ENCODE measurements at regions not wholly inside any gene's neighbourhood (a gene's known extent, or its start where the extent isn't known, plus 50 kb on each side); places are given as distances from the start of the nearest gene placed in this dataset.

DNA sequence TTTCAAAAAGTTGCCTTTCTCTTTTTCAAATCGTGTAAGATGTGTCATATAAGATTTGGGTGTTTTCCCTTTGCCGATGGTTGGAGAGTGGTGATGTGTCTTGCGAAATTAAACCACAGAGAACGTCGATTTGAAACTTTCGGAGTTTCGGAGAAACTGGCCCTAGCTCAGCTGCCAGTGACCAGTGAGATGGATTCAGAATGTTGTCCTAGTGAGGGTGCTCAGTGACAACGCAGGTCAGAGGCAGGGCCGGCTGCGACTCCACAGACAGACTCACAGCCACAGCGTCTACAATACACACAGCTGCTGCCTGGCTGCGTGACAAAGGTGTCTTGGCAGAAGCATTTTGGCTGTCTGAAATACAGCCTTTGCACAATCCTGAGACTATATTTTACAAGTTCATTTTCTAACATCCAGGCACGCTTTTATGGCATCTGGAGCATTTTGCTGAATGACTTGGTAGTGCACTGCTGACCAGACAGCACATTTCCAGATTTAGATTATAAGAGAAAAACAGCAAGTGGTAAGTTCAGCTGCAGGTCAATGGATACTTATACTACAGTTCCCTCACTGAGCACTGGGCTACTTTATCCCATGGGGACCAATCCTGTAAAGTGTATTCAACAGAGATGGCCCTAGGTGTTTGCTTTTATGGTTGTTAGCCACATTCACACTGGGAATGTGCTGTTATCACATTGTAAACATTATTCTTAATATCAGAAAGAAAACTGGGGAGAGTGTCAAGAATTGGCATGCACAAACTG is 207.5 kb downstream of the KCNRG start:
- H3K4me3 ChIP-seq (ENCODE audit: low read depth, low read length), result no peak overlapping the region
- DNase-seq (ENCODE audit: low read depth), result peak; percentile 82
- H3K36me3 ChIP-seq (ENCODE audit: control insufficient read depth, insufficient read depth, low read length), result no peaks in the 10 kb centered on the region
- H3K27me3 ChIP-seq (ENCODE audit: control insufficient read depth, insufficient read depth, low read length), result no peaks in the 10 kb centered on the region
- TF ChIP-seq, protein P1, sequence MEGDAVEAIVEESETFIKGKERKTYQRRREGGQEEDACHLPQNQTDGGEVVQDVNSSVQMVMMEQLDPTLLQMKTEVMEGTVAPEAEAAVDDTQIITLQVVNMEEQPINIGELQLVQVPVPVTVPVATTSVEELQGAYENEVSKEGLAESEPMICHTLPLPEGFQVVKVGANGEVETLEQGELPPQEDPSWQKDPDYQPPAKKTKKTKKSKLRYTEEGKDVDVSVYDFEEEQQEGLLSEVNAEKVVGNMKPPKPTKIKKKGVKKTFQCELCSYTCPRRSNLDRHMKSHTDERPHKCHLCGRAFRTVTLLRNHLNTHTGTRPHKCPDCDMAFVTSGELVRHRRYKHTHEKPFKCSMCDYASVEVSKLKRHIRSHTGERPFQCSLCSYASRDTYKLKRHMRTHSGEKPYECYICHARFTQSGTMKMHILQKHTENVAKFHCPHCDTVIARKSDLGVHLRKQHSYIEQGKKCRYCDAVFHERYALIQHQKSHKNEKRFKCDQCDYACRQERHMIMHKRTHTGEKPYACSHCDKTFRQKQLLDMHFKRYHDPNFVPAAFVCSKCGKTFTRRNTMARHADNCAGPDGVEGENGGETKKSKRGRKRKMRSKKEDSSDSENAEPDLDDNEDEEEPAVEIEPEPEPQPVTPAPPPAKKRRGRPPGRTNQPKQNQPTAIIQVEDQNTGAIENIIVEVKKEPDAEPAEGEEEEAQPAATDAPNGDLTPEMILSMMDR (IDR thresholded peaks at IDR 0.05; ENCODE audit: insufficient read depth, low read length, severe bottlenecking), result no peak
- FAIRE-seq, result no peak

DNA sequence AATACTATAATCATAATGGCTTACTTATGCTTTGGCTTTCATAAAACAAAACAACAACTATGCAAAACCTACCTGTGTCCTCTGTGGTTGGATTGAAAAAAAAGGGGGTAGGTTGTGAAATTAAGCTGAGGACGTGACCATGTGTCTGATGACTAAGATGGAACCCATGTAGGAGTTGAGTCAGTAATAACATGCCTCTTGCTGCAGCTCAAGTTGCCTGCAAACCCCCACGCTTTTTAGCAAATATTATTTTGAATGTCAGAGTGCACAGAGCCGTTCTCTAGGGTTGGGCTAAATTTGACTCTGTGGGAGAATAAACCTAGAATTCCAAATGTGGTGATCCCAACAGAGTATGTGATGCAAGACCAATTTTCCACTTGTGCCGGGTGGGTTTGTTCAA is 209.3 kb downstream of the KCNRG start:
- DNase-seq (ENCODE audit: low read depth), result peak; percentile 96
- TF ChIP-seq, protein P1 (IDR thresholded peaks at IDR 0.05; ENCODE audit: insufficient read depth, low read length, severe bottlenecking), result no peak
- no peak overlapping the region for H3K4me3 ChIP-seq (ENCODE audit: low read depth, low read length)
- FAIRE-seq, result no peak
- no peaks in the 10 kb centered on the region for H3K27me3 ChIP-seq (ENCODE audit: control insufficient read depth, insufficient read depth, low read length)
- no peaks in the 10 kb centered on the region for H3K36me3 ChIP-seq (ENCODE audit: control insufficient read depth, insufficient read depth, low read length)

DNA sequence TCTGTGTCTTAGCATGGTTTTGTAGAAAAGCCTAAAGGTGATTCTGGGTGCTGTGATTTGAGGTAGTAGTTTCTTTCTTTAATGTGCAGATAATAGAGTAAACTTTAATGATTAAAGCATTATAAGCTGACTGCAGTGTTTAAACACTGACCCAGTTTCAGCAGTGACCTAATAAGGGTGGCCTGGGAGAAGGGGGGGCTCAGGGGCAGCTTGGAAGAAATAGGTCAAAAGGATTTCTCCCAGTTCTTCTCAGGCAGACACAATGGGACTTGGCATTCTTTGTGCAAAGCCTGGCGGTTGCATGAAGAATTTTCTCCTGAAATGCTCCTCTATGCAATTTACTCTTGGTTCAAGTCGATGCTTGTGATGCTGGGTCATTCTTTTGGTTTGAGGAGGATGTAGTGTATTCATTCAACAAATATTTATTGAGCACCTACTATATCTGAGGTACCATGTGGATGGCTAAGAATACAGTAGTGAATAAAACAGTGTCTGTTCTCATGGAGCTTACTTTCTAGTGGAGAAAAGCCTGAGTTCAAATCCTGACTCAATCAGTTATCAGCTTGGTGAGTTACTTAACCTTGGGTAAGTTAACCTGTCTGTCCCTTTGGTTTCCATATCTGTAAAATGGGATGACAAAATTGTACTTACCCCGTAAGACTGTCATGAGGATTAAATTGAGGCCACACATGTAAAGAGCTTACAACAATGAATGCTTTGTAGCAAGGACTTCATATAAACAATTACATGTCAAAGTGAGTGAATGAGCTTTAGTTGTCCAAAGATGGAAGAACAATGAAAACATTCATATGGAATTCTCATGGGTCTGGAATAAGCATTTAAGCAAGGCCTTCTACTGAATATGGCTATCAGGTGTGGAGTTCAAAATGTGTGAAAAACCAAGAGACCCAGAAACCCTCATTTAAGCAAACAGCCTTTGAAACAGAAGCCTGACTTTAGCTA is 210.2 kb downstream of the KCNRG start:
- FAIRE-seq (no peak), DNase-seq (ENCODE audit: low read depth) (no peak)

DNA sequence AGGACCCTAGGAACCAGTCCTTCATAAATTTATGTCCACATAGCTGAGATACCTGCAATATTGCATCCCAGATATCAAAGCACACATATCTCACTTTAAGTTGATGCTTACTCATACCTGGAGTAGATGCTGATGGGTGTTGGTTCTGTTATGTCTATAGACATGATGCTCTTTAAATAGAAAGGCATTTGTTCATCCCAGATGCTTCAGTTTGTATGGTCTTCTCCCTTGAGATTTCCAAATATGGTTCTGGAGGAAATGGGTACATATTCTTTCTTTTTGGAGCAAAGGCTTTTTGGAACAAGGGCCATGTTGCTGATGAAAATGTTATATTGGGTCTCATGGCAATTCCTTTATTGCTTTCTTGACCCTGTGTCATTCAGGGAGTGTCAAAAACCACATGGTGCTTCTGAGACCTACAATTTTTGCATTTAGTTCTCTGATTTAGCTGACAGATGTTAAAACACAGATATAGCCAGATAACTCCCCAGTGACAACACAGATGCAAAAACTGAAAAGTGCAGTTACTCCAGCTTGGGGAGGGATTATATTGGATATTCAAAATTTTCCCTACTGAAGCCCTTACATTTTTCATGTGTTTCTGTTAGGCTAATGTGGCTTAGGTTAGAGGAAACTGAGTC is 211.4 kb downstream of the KCNRG start:
- no peak for FAIRE-seq
- TF ChIP-seq, protein P1 (IDR thresholded peaks at IDR 0.05; ENCODE audit: insufficient read depth, low read length, severe bottlenecking), result no peak
- DNase-seq (ENCODE audit: low read depth), result no peak
- H3K27me3 ChIP-seq (ENCODE audit: control insufficient read depth, insufficient read depth, low read length), result no peaks in the 10 kb centered on the region
- no peaks in the 10 kb centered on the region for H3K36me3 ChIP-seq (ENCODE audit: control insufficient read depth, insufficient read depth, low read length)
- no peak overlapping the region for H3K4me3 ChIP-seq (ENCODE audit: low read depth, low read length)

More for the DNA sequence above, 210.2 kb downstream of the KCNRG start:
- Histone ChIP-seq H3K27me3 (ENCODE audit: control insufficient read depth, insufficient read depth, low read length) (no peaks in the 10 kb centered on the region), H3K36me3 (ENCODE audit: control insufficient read depth, insufficient read depth, low read length) (no peaks in the 10 kb centered on the region), H3K4me3 (ENCODE audit: low read depth, low read length) (no peak overlapping the region)
- TF ChIP-seq, protein P1 (IDR thresholded peaks at IDR 0.05; ENCODE audit: insufficient read depth, low read length, severe bottlenecking), result no peak

DNA sequence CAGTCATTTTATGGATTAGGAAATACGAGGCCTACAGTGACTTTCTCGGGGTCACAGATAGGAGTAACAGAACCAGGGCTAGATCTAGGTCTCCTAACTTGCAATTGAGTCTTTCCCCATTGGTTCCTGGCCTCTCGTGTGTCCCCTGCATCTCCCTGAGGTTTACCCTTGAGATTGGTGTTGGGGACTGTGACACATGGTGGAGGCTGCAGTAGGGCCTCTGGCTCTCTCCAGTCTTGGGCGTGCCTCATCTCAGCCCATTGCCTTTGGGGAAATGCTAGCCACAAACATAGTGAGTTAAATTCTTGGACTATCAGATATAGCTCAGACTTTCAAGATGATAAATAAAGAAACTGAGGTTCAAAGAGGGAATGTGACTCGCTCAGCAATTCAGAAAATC is 212.1 kb downstream of the KCNRG start:
- DNase-seq (ENCODE audit: low read depth), result no peak
- FAIRE-seq, result no peak
- no peaks in the 10 kb centered on the region for H3K27me3 ChIP-seq (ENCODE audit: control insufficient read depth, insufficient read depth, low read length)
- H3K36me3 ChIP-seq (ENCODE audit: control insufficient read depth, insufficient read depth, low read length), result no peaks in the 10 kb centered on the region
- no peak overlapping the region for H3K4me3 ChIP-seq (ENCODE audit: low read depth, low read length)
- TF ChIP-seq, protein P1 (IDR thresholded peaks at IDR 0.05; ENCODE audit: insufficient read depth, low read length, severe bottlenecking), result no peak

Measured in bronchial epithelial cell (primary cell).